GM12865 (cell line): ENCODE measurements at regions not wholly inside any gene's neighbourhood (a gene's known extent, or its start where the extent isn't known, plus 50 kb on each side); places are given as distances from the start of the nearest gene placed in this dataset.
"Not testable (repeated sequence)": the region's sequence is repeated elsewhere in the genome, so short reads cannot be mapped to it uniquely, and the experiment has no call there.

Source experiments
- DNase-seq: peaks from one replicate; pipeline ENCODE4 v3.0.0; 2010; ENCODE audit warnings: low read depth
- H3K4me3 ChIP-seq: 2 replicates; pipeline ENCODE4 v1.5.1; 2011; ENCODE audit warnings: mild to moderate bottlenecking, low read depth, low read length, control low read depth
- TF ChIP-seq, protein P1 (sequence below): IDR thresholded peaks from 2 replicates; pipeline ENCODE4 v1.5.1; 2011; ENCODE audit warnings: low read length, control low read depth, low read depth, inconsistent platforms; ENCODE audit not compliant: insufficient read depth; ENCODE audit errors: missing control alignments

DNA sequence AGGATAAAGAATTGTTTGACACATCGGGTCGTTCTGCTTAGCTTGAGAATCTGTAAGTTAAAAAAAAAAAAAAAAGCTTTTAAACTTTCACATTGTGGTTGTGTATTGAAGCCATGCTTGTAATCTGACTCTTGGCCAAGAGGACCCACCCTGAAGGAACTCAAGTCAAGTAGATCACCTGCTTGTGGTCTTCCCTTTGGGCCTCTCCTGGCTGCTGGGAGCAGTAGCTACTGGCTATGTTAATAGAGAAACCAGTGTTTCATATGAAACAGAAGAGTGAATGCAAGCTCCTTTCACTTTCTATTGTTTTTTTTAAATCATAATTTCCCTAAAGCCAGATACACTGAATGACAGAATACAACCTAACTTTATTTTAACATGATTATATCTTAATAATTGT lies 402.4 kb upstream of the NDST4 start:
- TF ChIP-seq, protein P1, sequence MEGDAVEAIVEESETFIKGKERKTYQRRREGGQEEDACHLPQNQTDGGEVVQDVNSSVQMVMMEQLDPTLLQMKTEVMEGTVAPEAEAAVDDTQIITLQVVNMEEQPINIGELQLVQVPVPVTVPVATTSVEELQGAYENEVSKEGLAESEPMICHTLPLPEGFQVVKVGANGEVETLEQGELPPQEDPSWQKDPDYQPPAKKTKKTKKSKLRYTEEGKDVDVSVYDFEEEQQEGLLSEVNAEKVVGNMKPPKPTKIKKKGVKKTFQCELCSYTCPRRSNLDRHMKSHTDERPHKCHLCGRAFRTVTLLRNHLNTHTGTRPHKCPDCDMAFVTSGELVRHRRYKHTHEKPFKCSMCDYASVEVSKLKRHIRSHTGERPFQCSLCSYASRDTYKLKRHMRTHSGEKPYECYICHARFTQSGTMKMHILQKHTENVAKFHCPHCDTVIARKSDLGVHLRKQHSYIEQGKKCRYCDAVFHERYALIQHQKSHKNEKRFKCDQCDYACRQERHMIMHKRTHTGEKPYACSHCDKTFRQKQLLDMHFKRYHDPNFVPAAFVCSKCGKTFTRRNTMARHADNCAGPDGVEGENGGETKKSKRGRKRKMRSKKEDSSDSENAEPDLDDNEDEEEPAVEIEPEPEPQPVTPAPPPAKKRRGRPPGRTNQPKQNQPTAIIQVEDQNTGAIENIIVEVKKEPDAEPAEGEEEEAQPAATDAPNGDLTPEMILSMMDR = no peak
- DNase-seq = peak; percentile 85
- H3K4me3 ChIP-seq = no peak overlapping the region

GRCh38 chr4:115515366-115515765 lies 401.9 kb upstream of the NDST4 start:
- peak; percentile 39 for DNase-seq
- TF ChIP-seq, protein P1 = no peak
- no peak overlapping the region for H3K4me3 ChIP-seq

DNA sequence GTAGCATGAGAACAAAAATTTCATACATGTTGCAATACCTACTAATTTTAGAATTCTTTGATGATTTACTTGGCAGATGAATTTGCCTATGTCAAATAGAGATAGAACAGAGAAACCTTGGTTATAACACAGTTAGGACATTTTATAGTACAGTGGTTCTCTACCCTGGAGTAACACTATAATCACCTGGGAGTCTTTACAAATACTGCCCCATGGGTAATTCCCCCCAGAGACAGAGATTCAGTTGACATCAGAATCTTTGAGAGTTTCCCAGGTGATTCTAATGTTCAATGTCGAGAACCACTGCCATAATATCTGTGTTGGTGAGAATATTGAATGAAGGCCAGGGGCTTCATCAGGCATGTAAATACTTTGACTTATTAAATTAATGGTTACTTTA lies 401.3 kb upstream of the NDST4 start:
- TF ChIP-seq, protein P1 = no peak
- peak; percentile 30 for DNase-seq
- H3K4me3 ChIP-seq = no peak overlapping the region

DNA sequence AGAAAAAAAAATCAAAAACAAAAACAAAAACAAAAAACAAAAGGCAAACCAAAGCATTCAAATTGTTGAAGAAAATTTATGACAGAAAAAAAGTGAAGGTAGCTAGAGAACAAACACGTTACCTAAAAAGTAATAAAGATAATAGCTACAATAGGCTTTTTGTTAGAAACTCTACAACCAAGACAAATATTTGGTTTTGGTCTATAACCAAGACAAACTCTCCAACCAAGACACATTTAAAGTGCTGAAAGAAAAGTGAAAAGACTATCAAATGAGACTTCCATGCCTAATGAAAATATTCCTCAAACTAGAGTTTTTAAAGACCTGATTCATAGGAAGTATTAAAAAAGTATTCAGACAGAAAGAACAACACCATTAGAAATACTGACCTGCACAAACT lies 391.9 kb upstream of the NDST4 start:
- DNase-seq = no peak
- no peak overlapping the region for H3K4me3 ChIP-seq
- TF ChIP-seq, protein P1 = no peak

DNA sequence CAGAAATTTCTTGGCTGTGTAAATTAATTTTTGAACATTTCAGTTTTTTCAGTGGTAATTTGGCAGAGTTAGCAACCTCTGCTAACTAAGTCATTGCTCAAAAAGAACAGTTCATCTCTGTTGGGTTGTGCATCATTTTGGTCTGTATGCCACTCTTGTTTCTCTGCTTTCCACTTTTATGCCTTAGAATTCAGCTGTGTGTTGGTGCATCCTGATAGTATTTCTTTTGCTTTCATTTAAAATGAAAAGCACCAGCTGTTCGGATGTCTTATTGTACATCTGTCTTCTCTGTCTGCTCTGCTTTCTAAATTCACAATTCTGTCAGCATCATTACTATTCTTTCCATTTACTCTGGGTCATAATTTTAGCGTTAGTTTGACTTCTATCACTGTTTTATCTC lies 388.2 kb upstream of the NDST4 start:
- peak; percentile 12 for DNase-seq
- TF ChIP-seq, protein P1 = no peak
- no peak overlapping the region for H3K4me3 ChIP-seq

- not testable (repeated sequence) for DNase-seq
These were observed 380.4 kb upstream of the NDST4 start for GRCh38 chr4:115493770-115494169.

DNA sequence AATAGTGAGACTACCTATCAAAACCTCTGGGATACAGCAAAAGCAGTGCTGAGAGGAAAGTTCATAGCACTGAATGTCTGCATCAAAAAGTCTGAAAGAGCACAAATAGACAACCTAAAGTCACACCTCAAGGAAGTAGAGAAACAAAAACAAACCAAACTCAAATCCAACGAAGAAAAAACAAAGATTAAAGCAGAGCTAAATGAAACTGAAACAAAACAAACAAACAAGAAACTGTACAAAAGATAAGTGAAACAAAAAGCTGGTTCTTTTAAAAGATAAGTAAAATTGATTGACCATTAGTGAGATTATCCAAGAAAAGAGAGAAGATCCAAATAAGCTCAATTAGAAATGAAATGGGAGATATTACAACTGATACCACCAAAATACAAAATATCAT lies 378.3 kb upstream of the NDST4 start:
- DNase-seq = no peak
- H3K4me3 ChIP-seq = no peak overlapping the region
- TF ChIP-seq, protein P1 = no peak

More at GRCh38 chr4:115493770-115494169, 380.4 kb upstream of the NDST4 start:
- not testable (repeated sequence) for H3K4me3 ChIP-seq
